Skeletal muscle tissue (tissue), 3 donors: ENCODE measurements at regions not wholly inside any gene's neighbourhood (a gene's known extent, or its start where the extent isn't known, plus 50 kb on each side); places are given as distances from the start of the nearest gene placed in this dataset.

Experiments
- H3K27ac ChIP-seq: one replicate; pipeline ENCODE4 v1.7.0; 2013; ENCODE audit warnings: mild to moderate bottlenecking, low read depth, low read length, inconsistent platforms
- H3K27me3 ChIP-seq, 3 donors: one replicate each; pipeline ENCODE4 v1.7.0; 2013; ENCODE audit warnings: low read length in 3 of 3; ENCODE audit not compliant: control insufficient read depth in 3 of 3, insufficient read depth in 3 of 3
- H3K36me3 ChIP-seq, 3 donors: one replicate each; pipeline ENCODE4 v1.7.0; 2013; ENCODE audit warnings: low read length in 3 of 3; ENCODE audit not compliant: control insufficient read depth in 3 of 3, insufficient read depth in 3 of 3
- H3K4me1 ChIP-seq, 3 donors: one replicate each; pipeline ENCODE4 v1.7.0; 2013; ENCODE audit warnings: low read length in 3 of 3, mild to moderate bottlenecking in 3 of 3; ENCODE audit not compliant: control insufficient read depth in 3 of 3, insufficient read depth in 3 of 3
- H3K4me3 ChIP-seq, 3 donors: one replicate each; pipeline ENCODE4 v1.7.0; 2013; ENCODE audit warnings: low read length in 3 of 3
- H3K9ac ChIP-seq, 3 donors: one replicate each; pipeline ENCODE4 v1.7.0; 2013; ENCODE audit warnings: low read length in 3 of 3, mild to moderate bottlenecking in 3 of 3, moderate library complexity in 2 of 3, low read depth in 1 of 3
- H3K9me3 ChIP-seq, 3 donors: one replicate each; pipeline ENCODE4 v1.7.0; 2013; ENCODE audit warnings: low read length in 3 of 3; ENCODE audit not compliant: control insufficient read depth in 3 of 3
- donor health status: Osteomylitis.

DNA sequence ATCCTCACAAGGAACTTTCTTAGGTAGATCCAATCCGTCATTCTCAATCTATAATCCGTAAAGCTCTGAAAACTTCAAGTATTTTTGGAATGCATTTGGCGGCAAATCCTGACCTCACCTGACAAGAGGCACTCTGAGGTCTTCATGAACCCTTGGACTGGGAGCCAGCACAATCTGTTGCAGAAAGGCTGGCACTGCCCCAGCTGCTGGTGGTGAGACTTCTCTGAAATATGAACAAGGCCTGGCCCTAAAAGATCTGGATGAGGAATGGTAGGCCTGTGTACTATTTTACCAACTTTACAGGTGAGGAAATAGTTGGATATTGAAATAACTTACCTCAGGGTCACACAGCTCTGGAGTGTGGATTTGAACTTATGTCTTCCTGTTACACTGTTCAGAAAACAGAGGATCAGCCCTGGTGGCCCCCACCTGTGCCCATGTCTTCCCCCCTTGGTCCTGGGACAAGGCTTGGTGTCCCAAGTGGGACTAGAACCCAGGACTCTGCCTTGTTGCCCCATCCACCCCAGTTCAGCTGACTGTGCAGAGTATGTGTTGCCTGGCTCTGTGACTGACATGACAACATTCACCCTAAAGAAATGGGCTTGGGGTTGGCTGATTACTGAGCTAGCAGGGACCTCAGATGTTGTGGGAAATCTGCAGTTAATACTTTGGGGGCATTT is 471.4 kb downstream of the MN1 start:
- H3K27me3 ChIP-seq = peaks cover 20 to 55% (median 29%) of the 10 kb centered on the region in 3 donors
- no peak overlapping the region for H3K9ac ChIP-seq
- H3K36me3 ChIP-seq = no peaks in the 10 kb centered on the region
- no peak overlapping the region for H3K4me3 ChIP-seq
- no peak overlapping the region for H3K27ac ChIP-seq
- peaks cover 0 to 5% (median 0%) of the 10 kb centered on the region in 3 donors for H3K4me1 ChIP-seq
- H3K9me3 ChIP-seq = peaks cover 0 to 4% (median 2%) of the 10 kb centered on the region in 3 donors

DNA sequence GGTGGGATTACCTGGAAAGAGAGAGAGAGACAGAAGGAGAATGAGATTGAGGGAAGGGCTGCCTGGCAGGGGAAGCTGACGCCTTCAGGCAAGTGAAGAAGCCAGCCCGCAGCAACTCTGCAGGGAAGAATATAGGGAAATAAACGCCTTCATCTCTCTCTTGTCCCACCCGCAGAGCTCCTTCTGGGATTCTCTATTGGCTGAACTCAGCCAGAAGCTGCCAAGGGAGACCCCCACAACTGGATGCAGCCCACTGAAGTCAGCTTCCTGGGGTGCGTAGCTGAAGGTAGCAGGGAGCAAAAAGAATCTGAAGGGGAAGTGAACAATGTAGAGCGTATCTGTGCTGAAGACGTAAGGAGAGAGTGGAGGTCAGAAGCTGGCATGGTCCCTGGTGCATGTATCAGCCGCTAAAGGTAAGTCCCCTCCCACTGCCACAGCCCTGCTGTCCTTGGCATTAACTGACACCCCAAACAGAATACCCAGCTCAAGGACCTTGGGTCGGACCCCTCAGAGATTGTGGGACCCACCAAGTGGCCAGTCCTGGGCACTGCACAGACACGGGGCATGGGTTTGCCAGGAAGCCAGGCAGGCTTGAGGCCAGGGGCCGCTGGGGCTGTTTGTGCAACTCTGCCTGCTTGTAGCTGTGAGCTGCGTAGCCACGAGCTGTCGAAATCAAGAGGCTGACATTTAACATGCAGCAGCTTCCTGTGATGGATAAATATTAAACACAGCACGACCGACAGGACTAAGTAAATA is 469.9 kb downstream of the MN1 start:
- Histone ChIP-seq H3K36me3 (no peaks in the 10 kb centered on the region), H3K4me1 (peaks cover 0 to 5% (median 0%) of the 10 kb centered on the region in 3 donors), H3K9ac (no peak overlapping the region), H3K27me3 (peaks cover 20 to 57% (median 29%) of the 10 kb centered on the region in 3 donors), H3K27ac (no peak overlapping the region), H3K9me3 (peaks cover 0 to 4% (median 2%) of the 10 kb centered on the region in 3 donors), H3K4me3 (no peak overlapping the region)

DNA sequence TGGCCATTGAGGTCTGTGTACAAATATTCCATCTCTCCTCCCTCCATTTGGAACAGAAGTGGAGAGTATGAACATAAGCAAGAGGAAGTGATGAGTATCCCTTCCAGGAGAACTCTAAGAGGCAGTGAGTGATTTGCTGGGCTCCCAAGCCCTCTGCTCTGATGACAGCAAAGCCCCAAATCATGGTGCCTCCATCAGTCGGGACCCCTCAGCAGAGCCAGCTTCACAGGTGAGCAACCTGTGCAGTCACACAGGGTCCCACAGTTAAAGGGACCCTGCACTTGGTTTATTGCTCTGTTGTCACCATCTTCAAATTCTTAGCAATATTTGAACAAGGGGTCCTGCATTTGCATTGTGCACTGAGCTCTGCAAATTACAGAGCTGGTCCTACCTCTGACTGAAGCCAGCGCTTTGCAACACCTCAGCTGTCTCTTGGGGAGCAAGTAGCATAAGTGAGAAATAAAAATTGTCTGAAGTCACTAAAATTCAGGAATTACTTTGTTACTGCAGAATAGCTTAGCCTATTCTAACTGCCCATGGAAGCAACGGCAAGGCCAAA is 466.4 kb downstream of the MN1 start:
- no peaks in the 10 kb centered on the region for H3K36me3 ChIP-seq
- peaks cover 16 to 37% (median 20%) of the 10 kb centered on the region in 3 donors for H3K27me3 ChIP-seq
- H3K9ac ChIP-seq = no peak overlapping the region
- H3K27ac ChIP-seq = no peak overlapping the region
- peaks cover 0 to 5% (median 0%) of the 10 kb centered on the region in 3 donors for H3K4me1 ChIP-seq
- H3K4me3 ChIP-seq = no peak overlapping the region
- H3K9me3 ChIP-seq = peaks cover 0 to 4% (median 2%) of the 10 kb centered on the region in 3 donors

DNA sequence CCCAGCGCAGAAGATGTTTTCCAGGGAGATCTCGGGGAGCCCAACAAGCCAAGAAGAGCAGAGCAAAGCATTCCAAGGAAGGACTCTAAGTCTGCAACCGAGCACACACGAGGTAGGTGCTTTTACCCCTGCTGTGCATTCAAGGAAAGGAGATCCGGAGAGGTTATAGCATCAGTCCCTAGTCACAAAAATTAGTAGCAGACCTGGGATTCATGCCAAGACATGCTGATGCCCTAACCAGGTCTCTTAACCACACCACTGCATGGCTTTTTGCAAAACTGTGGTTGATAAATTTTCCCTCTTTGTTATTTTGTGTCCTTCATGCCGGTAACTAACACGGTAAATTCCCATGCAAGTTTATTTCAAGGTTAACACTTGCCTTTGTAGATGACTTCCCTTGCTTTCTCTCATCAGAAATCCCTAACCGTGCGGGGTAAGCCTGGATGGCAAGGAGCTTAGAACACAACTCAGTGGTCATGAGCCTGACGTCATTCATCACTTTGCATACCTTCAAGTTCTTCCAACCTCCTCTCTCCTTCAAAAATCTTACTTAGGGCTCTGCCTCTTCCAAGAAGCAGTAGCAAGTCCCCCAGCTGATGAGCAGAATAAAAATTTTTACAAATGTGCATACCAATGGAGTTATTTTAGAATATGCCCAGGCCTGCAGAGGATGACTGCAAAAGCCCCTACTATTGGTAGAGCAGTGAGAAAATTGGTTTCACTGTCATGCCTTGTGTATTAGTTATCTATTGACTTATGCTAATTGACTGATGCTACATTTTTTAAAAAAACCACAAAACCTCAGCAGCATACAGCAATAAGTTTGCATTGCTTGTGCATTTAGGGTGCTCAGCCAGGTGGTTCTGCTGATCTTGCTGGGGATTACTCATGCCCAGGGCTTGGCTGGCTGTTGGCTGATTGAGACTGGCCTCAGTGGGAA is 465.1 kb downstream of the MN1 start:
- H3K4me1 ChIP-seq = peaks cover 0 to 5% (median 0%) of the 10 kb centered on the region in 3 donors
- H3K36me3 ChIP-seq = no peaks in the 10 kb centered on the region
- no peak overlapping the region for H3K27ac ChIP-seq
- peaks cover 7 to 26% (median 8%) of the 10 kb centered on the region in 3 donors for H3K27me3 ChIP-seq
- H3K9me3 ChIP-seq = peaks cover 0 to 4% (median 2%) of the 10 kb centered on the region in 3 donors
- H3K4me3 ChIP-seq = no peak overlapping the region
- H3K9ac ChIP-seq = no peak overlapping the region

DNA sequence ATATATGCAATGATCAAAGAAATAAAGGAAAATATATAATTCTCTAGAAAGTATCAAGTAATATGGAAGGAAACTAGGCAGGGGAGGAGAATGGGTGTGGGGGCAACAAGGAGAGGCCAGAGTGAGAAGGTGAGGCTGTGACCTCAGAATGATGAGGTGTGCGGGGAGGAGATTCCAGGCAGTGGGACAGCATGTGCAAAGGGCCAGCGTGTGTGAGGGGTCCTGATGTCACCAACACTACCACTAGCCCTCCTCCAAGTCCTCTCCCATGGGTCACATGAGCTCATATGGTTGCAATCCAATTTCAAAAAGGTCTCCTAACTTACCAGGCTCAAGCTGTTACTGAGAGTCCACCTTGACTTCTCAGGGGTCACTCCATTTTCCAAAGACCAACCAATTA is 463.9 kb downstream of the MN1 start:
- H3K9me3 ChIP-seq = peaks cover 2 to 6% (median 5%) of the 10 kb centered on the region in 3 donors
- H3K27ac ChIP-seq = no peak overlapping the region
- H3K27me3 ChIP-seq = peaks cover 2 to 15% (median 3%) of the 10 kb centered on the region in 3 donors
- H3K36me3 ChIP-seq = no peaks in the 10 kb centered on the region
- no peaks in the 10 kb centered on the region for H3K4me1 ChIP-seq
- no peak overlapping the region for H3K9ac ChIP-seq
- H3K4me3 ChIP-seq = no peak overlapping the region

DNA sequence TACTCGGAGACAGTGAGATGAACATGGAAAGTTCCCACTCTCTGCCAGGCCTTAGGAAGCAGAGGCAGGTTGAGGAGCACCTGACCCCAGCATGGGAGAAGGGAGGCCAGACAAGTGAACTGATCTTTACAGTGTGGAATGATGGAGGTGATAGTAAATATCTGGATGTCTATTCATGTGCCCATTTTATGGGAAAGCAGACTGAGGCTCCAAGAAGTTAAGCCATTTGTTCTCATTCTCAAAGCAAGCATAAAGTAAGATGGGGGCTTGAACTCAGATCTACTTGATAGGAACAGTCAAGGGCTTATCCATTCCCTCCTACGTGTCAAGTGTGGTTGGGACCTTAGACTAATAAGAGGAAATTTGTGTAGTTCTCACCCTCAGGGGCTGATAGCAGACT is 461.5 kb downstream of the MN1 start:
- Histone ChIP-seq H3K36me3 (no peaks in the 10 kb centered on the region), H3K9ac (no peak overlapping the region), H3K4me1 (no peaks in the 10 kb centered on the region), H3K4me3 (no peak overlapping the region), H3K9me3 (peaks cover 0 to 5% (median 2%) of the 10 kb centered on the region in 3 donors), H3K27ac (no peak overlapping the region), H3K27me3 (peaks cover 0 to 4% (median under 1%) of the 10 kb centered on the region in 3 donors)

DNA sequence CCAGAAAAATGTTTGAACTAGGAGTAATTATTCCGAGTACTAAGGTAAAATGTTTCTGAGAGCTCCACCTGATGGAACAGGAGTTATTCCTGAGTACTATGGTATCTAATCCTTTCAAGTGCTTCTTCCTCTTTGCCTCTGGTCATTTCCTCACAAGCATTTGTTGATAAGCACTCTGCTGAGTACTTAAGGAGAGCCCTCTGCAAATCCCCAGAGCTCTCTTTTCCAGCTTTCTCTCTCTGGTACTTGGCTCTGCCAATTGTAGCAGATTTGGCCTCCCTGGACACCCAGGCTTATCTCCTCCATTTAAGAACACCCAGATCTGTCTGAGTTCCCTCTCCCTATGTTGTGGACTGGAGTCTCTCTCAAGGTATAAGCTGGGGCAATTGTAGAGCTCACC is 457.0 kb downstream of the MN1 start:
- Histone ChIP-seq H3K4me1 (no peaks in the 10 kb centered on the region), H3K9ac (no peak overlapping the region), H3K27me3 (peaks cover 0 to 3% (median 0%) of the 10 kb centered on the region in 3 donors), H3K9me3 (peaks cover 0 to 5% (median 2%) of the 10 kb centered on the region in 3 donors), H3K27ac (no peak overlapping the region), H3K36me3 (no peaks in the 10 kb centered on the region), H3K4me3 (no peak overlapping the region)

DNA sequence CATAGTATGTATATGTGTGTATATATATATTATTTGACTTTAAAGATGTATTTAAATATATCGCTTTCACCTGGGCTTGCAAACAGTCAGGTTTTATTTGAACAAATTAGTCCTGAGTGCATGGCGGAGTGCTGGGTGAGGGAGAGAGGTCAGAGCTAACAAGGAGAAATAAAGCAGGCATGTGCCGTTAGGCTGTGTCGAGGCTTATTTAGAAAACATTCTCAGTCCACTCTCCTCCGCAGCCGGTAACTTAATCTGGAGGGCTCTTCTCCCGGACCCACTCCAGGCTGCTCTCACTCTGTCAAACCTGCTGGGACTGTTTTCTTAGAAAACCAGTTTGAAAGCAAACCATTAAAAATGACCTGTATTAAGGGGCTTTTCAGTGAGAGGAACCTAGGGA is 455.9 kb downstream of the MN1 start:
- H3K27me3 ChIP-seq = peaks cover 0 to 3% (median 0%) of the 10 kb centered on the region in 3 donors
- H3K4me3 ChIP-seq = no peak overlapping the region
- no peak overlapping the region for H3K27ac ChIP-seq

DNA sequence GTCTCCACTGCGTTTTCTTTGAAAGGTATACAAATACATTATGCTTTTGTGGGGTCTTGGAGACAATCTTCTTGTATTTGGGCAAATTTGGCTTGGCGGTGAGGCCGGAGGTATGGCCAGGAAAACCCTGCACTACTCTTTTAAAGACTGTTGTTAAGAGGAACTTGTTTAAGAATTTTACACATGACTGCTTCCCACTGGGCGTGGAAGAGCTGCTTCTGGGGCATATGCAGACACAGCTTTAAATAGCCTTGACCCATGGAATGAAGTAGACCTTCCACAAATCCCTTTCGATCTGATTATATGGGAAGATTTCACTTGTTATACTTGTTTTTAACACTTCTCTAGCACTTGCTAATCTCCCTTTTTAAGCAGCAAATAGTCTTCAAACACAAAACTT is 453.6 kb downstream of the MN1 start:
- Histone ChIP-seq H3K4me1 (no peaks in the 10 kb centered on the region), H3K36me3 (no peaks in the 10 kb centered on the region), H3K9ac (no peak overlapping the region), H3K9me3 (no peaks in the 10 kb centered on the region), H3K27me3 (peaks cover 4 to 12% (median 6%) of the 10 kb centered on the region in 3 donors), H3K27ac (no peak overlapping the region), H3K4me3 (no peak overlapping the region)

More for the DNA sequence above, 455.9 kb downstream of the MN1 start:
- Histone ChIP-seq H3K9me3 (peaks cover 0 to 5% (median 2%) of the 10 kb centered on the region in 3 donors), H3K4me1 (no peaks in the 10 kb centered on the region), H3K9ac (no peak overlapping the region), H3K36me3 (no peaks in the 10 kb centered on the region)
